OCI-LY7 (cell line): ENCODE measurements at regions not wholly inside any gene's neighbourhood (a gene's known extent, or its start where the extent isn't known, plus 50 kb on each side); places are given as distances from the start of the nearest gene placed in this dataset.

ENCODE experiments used
- CTCF ChIP-seq: fragments of 200-600 bp; sonication (generic); conservative IDR thresholded peaks from 2 replicates; pipeline ENCODE4 v1.5.1; 2014; ENCODE audit warnings: mild to moderate bottlenecking, antibody characterized with exemption, low read length, moderate library complexity, mixed read lengths
- EZH2phosphoT487 ChIP-seq: fragments of 200-600 bp; sonication (generic); IDR thresholded peaks from 2 replicates; pipeline ENCODE4 v1.6.1; 2018; ENCODE audit warnings: low read depth, borderline replicate concordance, mild to moderate bottlenecking, mixed run types, antibody characterized with exemption, low read length, moderate library complexity, mixed read lengths

DNA sequence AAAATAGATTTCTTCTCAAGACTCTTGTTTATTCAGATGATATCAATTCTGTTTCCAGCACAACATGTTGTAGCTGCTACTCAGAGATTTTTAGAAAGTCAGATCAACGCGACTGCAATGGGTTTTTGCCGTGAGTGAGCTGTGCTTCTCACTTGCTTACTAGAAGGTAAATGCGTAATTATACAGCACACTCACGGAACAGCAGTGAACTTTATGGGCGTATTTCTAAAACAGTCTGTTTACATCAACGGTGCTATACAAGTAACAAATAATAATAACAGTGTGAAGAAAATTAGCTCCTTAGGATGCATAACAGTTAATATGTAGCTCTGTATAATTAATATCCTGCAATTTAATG is 533.6 kb downstream of the RNF144A start:
- TF ChIP-seq CTCF (no peak), EZH2phosphoT487 (no peak)
